Keratinocyte (primary cell): ENCODE measurements at regions not wholly inside any gene's neighbourhood (a gene's known extent, or its start where the extent isn't known, plus 50 kb on each side); places are given as distances from the start of the nearest gene placed in this dataset.
"Not testable (repeated sequence)": the region's sequence is repeated elsewhere in the genome, so short reads cannot be mapped to it uniquely, and the experiment has no call there.

Experiments
- DNase-seq: peaks from one replicate; pipeline ENCODE4 v3.0.0-alpha.2; 2011; ENCODE audit warnings: low read depth, missing footprints, low spot score
- FAIRE-seq: peaks from 2 replicates; lab custom pipeline; 2011; peaks lifted over from hg19 to GRCh38; lab: Jason Lieb, UNC
- H2AFZ ChIP-seq: 2 replicates; pipeline ENCODE4 v1.6.0; 2012; ENCODE audit warnings: low read length, control low read depth, inconsistent platforms; ENCODE audit not compliant: control insufficient read depth
- H3K27ac ChIP-seq: 2 replicates; pipeline ENCODE4 v1.5.1; 2011; ENCODE audit warnings: low read length; ENCODE audit not compliant: control insufficient read depth, insufficient read depth
- H3K27me3 ChIP-seq: 3 replicates; pipeline ENCODE4 v1.6.0; 2011; ENCODE audit warnings: low read length; ENCODE audit not compliant: control insufficient read depth, insufficient read depth; ENCODE audit errors: extremely low read depth
- H3K36me3 ChIP-seq, 2 experiments: 2 replicates in 1 of 2; 3 replicates in 1 of 2; pipeline ENCODE4 v1.5.1; 2011; ENCODE audit warnings: low read length in 2 of 2, mild to moderate bottlenecking in 1 of 2; ENCODE audit not compliant: control insufficient read depth in 2 of 2, insufficient read depth in 2 of 2; ENCODE audit errors: extremely low read depth in 1 of 2
- H3K4me1 ChIP-seq: 3 replicates; pipeline ENCODE4 v1.5.1; 2011; ENCODE audit warnings: low read length; ENCODE audit not compliant: control insufficient read depth, insufficient read depth; ENCODE audit errors: extremely low read depth
- H3K4me2 ChIP-seq: 3 replicates; pipeline ENCODE4 v1.6.0; 2011; ENCODE audit warnings: low read depth, low read length; ENCODE audit not compliant: control insufficient read depth, insufficient read depth; ENCODE audit errors: extremely low read depth
- H3K4me3 ChIP-seq, 3 experiments: fragments of 200-600 bp in 1 of 3; sonication (generic) in 1 of 3; 2 replicates in 2 of 3; 3 replicates in 1 of 3; pipeline ENCODE4 v1.5.1; 2011 to 2016; ENCODE audit warnings: low read length in 3 of 3, mild to moderate bottlenecking in 3 of 3, control low read depth in 2 of 3, inconsistent platforms in 1 of 3, low read depth in 1 of 3, mixed read lengths in 1 of 3, mixed run types in 1 of 3, moderate library complexity in 1 of 3; ENCODE audit not compliant: control insufficient read depth in 2 of 3, insufficient read depth in 2 of 3; ENCODE audit errors: extremely low read depth in 1 of 3
- H3K79me2 ChIP-seq: 2 replicates; pipeline ENCODE4 v1.6.0; 2012; ENCODE audit warnings: low read length; ENCODE audit not compliant: control insufficient read depth, insufficient read depth
- H3K9ac ChIP-seq: 3 replicates; pipeline ENCODE4 v1.6.0; 2011; ENCODE audit warnings: low read length; ENCODE audit not compliant: control insufficient read depth, insufficient read depth; ENCODE audit errors: extremely low read depth
- H3K9me1 ChIP-seq: 3 replicates; pipeline ENCODE4 v1.6.0; 2011; ENCODE audit warnings: low read length; ENCODE audit not compliant: control insufficient read depth, insufficient read depth; ENCODE audit errors: extremely low read depth
- H3K9me3 ChIP-seq: 2 replicates; pipeline ENCODE4 v1.5.1; 2012; ENCODE audit warnings: low read depth, low read length; ENCODE audit not compliant: control insufficient read depth
- H4K20me1 ChIP-seq: 3 replicates; pipeline ENCODE4 v1.6.0; 2011; ENCODE audit warnings: low read length; ENCODE audit not compliant: control insufficient read depth, insufficient read depth; ENCODE audit errors: extremely low read depth
- CTCF ChIP-seq, 3 experiments: IDR thresholded peaks in 1 of 3; conservative IDR thresholded peaks in 1 of 3; optimal IDR thresholded peaks in 1 of 3; 2 replicates in 2 of 3; 3 replicates in 1 of 3; pipeline versions ENCODE3 to v1.5.1; 2011; ENCODE audit warnings: low read length in 3 of 3, mild to moderate bottlenecking in 3 of 3, moderate library complexity in 2 of 3, control low read depth in 1 of 3, inconsistent platforms in 1 of 3; ENCODE audit not compliant: insufficient read depth in 2 of 3; ENCODE audit errors: extremely low read depth in 1 of 3
- EZH2 ChIP-seq: IDR thresholded peaks from one replicate; pipeline ENCODE4 v1.6.1; 2012; ENCODE audit warnings: inconsistent platforms, mild to moderate bottlenecking, low read length, moderate library complexity
- dilution Hi-C: fragments of 300-500 bp; cut with MboI; formaldehyde crosslinking; loops from one replicate; pipeline ENCODE4 v1.7.0; 2020; ENCODE audit warnings: low sequenced_read_pairs; ENCODE audit not compliant: extremely low pct_ligation_motif_present

- no peaks in the 10 kb centered on the region for H3K36me3 ChIP-seq
- no peak overlapping the region for H3K9ac ChIP-seq
- no peaks in the 10 kb centered on the region for H3K79me2 ChIP-seq
- H2AFZ ChIP-seq = no peak overlapping the region
- dilution Hi-C loops = no loop called here
- no peak for FAIRE-seq
- H3K27ac ChIP-seq = no peak overlapping the region
- no peaks in the 10 kb centered on the region for H3K9me3 ChIP-seq
- H3K4me2 ChIP-seq = no peak overlapping the region
- no peaks in the 10 kb centered on the region for H4K20me1 ChIP-seq
- H3K4me1 ChIP-seq = no peaks in the 10 kb centered on the region
- H3K4me3 ChIP-seq = no peak overlapping the region
- no peaks in the 10 kb centered on the region for H3K9me1 ChIP-seq
- TF ChIP-seq EZH2 (no peak), CTCF (optimal IDR thresholded peaks at IDR 0.05 in 1 of 3, IDR thresholded peaks at IDR 0.05 in 1 of 3, conservative IDR thresholded peaks at IDR 0.05 in 1 of 3; ENCODE audit: extremely low read depth in 1 of 3, insufficient read depth in 2 of 3, low read length in 3 of 3) (no peak)
- H3K27me3 ChIP-seq = no peaks in the 10 kb centered on the region
- DNase-seq = no peak
Observed at GRCh38 chr7:153407291-153408046, 644.7 kb upstream of the DPP6 start.

GRCh38 chr7:153408360-153409335, 643.5 kb upstream of the DPP6 start:
- Histone ChIP-seq H3K9me1 (no peaks in the 10 kb centered on the region), H3K4me3 (no peak overlapping the region)
- dilution Hi-C loops = no loop called here

GRCh38 chr7:153409567-153410342, 642.4 kb upstream of the DPP6 start:
- H3K4me2 ChIP-seq, H3K9ac ChIP-seq, H3K4me1 ChIP-seq, H4K20me1 ChIP-seq, H3K79me2 ChIP-seq, H3K9me3 ChIP-seq, H3K27me3 ChIP-seq, H3K4me3 ChIP-seq, dilution Hi-C loops, H3K9me1 ChIP-seq, H3K27ac ChIP-seq, H3K36me3 ChIP-seq, DNase-seq, FAIRE-seq, H2AFZ ChIP-seq: not testable (repeated sequence)

More at GRCh38 chr7:153408360-153409335, 643.5 kb upstream of the DPP6 start:
- Histone ChIP-seq H3K79me2 (no peaks in the 10 kb centered on the region), H3K4me1 (no peaks in the 10 kb centered on the region), H3K4me2 (no peak overlapping the region), H3K36me3 (no peaks in the 10 kb centered on the region), H3K9ac (no peak overlapping the region), H3K9me3 (peaks cover 2% of the 10 kb centered on the region), H4K20me1 (no peaks in the 10 kb centered on the region), H3K27ac (no peak overlapping the region), H2AFZ (no peak overlapping the region), H3K27me3 (no peaks in the 10 kb centered on the region)
- FAIRE-seq (no peak), DNase-seq (no peak)
- no peak for TF ChIP-seq EZH2
